Neural progenitor cell (in vitro differentiated cells): ENCODE measurements at regions not wholly inside any gene's neighbourhood (a gene's known extent, or its start where the extent isn't known, plus 50 kb on each side); places are given as distances from the start of the nearest gene placed in this dataset.
A peak's percentile ranks its signal among the peaks of the same experiment; 100 is the strongest.

ENCODE experiments used
- DNase-seq: peaks from one replicate; pipeline ENCODE4 v3.0.0-alpha.2; 2016; ENCODE audit warnings: low spot score
- H2AFZ ChIP-seq: fragments of 200-600 bp; sonication (generic); replicated peaks from 2 replicates; pipeline ENCODE4 v1.6.1; 2016; ENCODE audit warnings: antibody characterized with exemption
- H3F3A ChIP-seq: fragments of 200-600 bp; sonication (generic); 2 replicates; pipeline ENCODE4 v1.6.1; 2016; ENCODE audit warnings: antibody characterized with exemption, low read depth
- H3K27ac ChIP-seq: fragments of 200-600 bp; sonication (generic); 2 replicates; pipeline ENCODE4 v1.5.1; 2016; ENCODE audit warnings: mild to moderate bottlenecking
- H3K27me3 ChIP-seq: fragments of 200-600 bp; sonication (generic); 2 replicates; pipeline ENCODE4 v1.6.1; 2016; ENCODE audit warnings: mild to moderate bottlenecking, moderate library complexity
- H3K36me3 ChIP-seq: fragments of 200-600 bp; sonication (generic); 2 replicates; pipeline ENCODE4 v1.5.1; 2016
- H3K4me1 ChIP-seq: fragments of 200-600 bp; sonication (generic); 2 replicates; pipeline ENCODE4 v1.6.1; 2016; ENCODE audit warnings: mixed run types
- H3K4me2 ChIP-seq: fragments of 200-600 bp; sonication (generic); 2 replicates; pipeline ENCODE4 v1.6.1; 2016
- H3K4me3 ChIP-seq: fragments of 200-600 bp; sonication (generic); 2 replicates; pipeline ENCODE4 v1.5.1; 2016
- H3K79me2 ChIP-seq: fragments of 200-600 bp; sonication (generic); 2 replicates; pipeline ENCODE4 v1.6.1; 2016; ENCODE audit warnings: low read depth
- H3K9ac ChIP-seq: fragments of 200-600 bp; sonication (generic); 2 replicates; pipeline ENCODE4 v1.6.1; 2016
- H3K9me3 ChIP-seq: fragments of 200-600 bp; sonication (generic); 2 replicates; pipeline ENCODE4 v1.5.1; 2016; ENCODE audit warnings: low read depth
- H4K20me1 ChIP-seq: fragments of 200-600 bp; sonication (generic); 2 replicates; pipeline ENCODE4 v1.6.1; 2016; ENCODE audit warnings: low read depth
- H3K27ac Mint-ChIP-seq: 3 replicates; pipeline ENCODE4 v1.8.0; 2021; ENCODE audit warnings: mixed read lengths
- H3K27me3 Mint-ChIP-seq: 2 replicates; pipeline ENCODE4 v1.8.0; 2022; ENCODE audit warnings: low read depth, mild to moderate bottlenecking, inconsistent platforms, moderate library complexity, mixed read lengths; ENCODE audit not compliant: insufficient read depth
- H3K36me3 Mint-ChIP-seq: 3 replicates; pipeline ENCODE4 v1.8.0; 2021; ENCODE audit warnings: mixed read lengths
- H3K4me1 Mint-ChIP-seq: 3 replicates; pipeline ENCODE4 v1.8.0; 2021; ENCODE audit warnings: mixed read lengths
- H3K4me3 Mint-ChIP-seq: 3 replicates; pipeline ENCODE4 v1.8.0; 2021; ENCODE audit warnings: mild to moderate bottlenecking, moderate library complexity, mixed read lengths
- H3K9me3 Mint-ChIP-seq: 3 replicates; pipeline ENCODE4 v1.8.0; 2020; ENCODE audit warnings: mixed read lengths
- EZH2 ChIP-seq: fragments of 200-600 bp; sonication (generic); IDR thresholded peaks from 2 replicates; pipeline ENCODE4 v1.6.1; 2017; ENCODE audit warnings: antibody characterized with exemption, mild to moderate bottlenecking, moderate library complexity
- EZH2phosphoT487 ChIP-seq: fragments of 200-600 bp; sonication (generic); IDR thresholded peaks from 2 replicates; pipeline ENCODE4 v1.6.1; 2017; ENCODE audit warnings: antibody characterized with exemption
- TF ChIP-seq, protein P1 (sequence below): fragments of 200-600 bp; sonication (generic); IDR thresholded peaks from 2 replicates; pipeline ENCODE4 v1.5.1; 2017; ENCODE audit warnings: antibody characterized with exemption, mild to moderate bottlenecking

DNA sequence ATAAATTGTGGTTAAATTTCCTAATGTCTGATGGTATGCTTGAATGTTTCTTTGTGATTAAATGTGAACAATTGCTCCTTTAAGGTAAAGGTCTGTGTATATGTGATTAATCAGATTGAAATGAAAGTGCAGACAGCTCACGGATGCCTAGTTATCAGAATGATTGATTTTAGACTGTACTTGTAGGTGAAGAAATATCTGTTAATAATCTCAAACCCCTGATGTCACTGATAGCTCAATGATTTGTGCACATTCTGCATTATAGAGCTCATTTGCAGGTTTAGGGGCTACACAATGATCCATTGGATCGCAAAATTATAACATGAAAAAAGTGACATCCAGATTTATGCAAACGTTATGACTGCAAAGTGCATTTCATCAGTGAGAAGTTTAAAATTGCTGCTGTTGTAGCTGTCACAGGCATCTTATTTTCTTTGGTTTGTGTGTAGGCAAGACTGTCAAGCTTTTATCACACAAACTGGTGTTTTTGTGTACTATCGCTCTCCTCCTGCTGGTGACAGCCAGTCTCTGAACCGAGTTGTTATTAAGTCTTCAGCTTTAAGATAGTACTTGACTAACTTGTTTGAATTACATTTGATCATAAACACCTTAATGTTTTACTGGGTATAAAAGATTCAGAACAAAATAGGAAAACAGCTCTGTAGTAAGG lies 103.4 kb upstream of the RMST start:
- H3K27ac ChIP-seq = no peak overlapping the region
- TF ChIP-seq EZH2 (no peak), EZH2phosphoT487 (no peak)
- TF ChIP-seq, protein P1, sequence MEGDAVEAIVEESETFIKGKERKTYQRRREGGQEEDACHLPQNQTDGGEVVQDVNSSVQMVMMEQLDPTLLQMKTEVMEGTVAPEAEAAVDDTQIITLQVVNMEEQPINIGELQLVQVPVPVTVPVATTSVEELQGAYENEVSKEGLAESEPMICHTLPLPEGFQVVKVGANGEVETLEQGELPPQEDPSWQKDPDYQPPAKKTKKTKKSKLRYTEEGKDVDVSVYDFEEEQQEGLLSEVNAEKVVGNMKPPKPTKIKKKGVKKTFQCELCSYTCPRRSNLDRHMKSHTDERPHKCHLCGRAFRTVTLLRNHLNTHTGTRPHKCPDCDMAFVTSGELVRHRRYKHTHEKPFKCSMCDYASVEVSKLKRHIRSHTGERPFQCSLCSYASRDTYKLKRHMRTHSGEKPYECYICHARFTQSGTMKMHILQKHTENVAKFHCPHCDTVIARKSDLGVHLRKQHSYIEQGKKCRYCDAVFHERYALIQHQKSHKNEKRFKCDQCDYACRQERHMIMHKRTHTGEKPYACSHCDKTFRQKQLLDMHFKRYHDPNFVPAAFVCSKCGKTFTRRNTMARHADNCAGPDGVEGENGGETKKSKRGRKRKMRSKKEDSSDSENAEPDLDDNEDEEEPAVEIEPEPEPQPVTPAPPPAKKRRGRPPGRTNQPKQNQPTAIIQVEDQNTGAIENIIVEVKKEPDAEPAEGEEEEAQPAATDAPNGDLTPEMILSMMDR = no peak
- H3K36me3 Mint-ChIP-seq = peaks cover 10% of the 10 kb centered on the region

DNA sequence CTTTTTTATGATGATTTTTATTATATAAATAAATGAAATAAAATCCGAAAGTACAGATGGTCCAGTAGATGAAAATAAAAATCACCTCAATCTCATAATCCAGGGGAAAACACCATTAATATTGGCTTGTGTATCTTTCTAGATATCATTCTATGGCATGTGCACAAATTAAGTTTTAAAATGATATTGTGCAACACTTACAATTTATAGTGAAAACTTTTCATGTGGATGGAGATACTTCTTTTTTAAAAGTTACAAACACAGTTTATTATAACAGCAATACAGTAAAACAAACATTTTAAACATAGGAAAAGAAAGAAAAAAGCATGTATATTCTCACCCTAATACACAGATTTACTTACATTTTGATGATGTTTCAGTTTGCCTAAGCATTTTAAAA lies 98.9 kb upstream of the RMST start:
- Mint-ChIP-seq H3K4me1 (peaks cover 31% of the 10 kb centered on the region), H3K9me3 (peaks cover 2% of the 10 kb centered on the region), H3K27me3 (no peaks in the 10 kb centered on the region), H3K27ac (no peak overlapping the region), H3K4me3 (no peak overlapping the region), H3K36me3 (no peaks in the 10 kb centered on the region)
- no peak overlapping the region for H3K27ac ChIP-seq
- peaks cover 8% of the 10 kb centered on the region for H3K4me1 ChIP-seq
- H3K36me3 ChIP-seq = peaks cover 3% of the 10 kb centered on the region
- no peaks in the 10 kb centered on the region for H3K27me3 ChIP-seq
- H3K4me3 ChIP-seq = no peak overlapping the region
- no peak overlapping the region for H3K4me2 ChIP-seq
- H3F3A ChIP-seq = peaks cover 9% of the 10 kb centered on the region
- H3K79me2 ChIP-seq = no peaks in the 10 kb centered on the region
- H3K9ac ChIP-seq = no peak overlapping the region
- H3K9me3 ChIP-seq = no peaks in the 10 kb centered on the region
- no peak overlapping the region for H2AFZ ChIP-seq
- DNase-seq = no peak
- H4K20me1 ChIP-seq = no peaks in the 10 kb centered on the region
- TF ChIP-seq, protein P1 = no peak
- no peak for TF ChIP-seq EZH2phosphoT487
- no peak for TF ChIP-seq EZH2

More for the DNA sequence above, 103.4 kb upstream of the RMST start:
- no peaks in the 10 kb centered on the region for H3K36me3 ChIP-seq
- no peak for DNase-seq
- H3K4me1 Mint-ChIP-seq = peaks cover 40% of the 10 kb centered on the region
- peaks cover 9% of the 10 kb centered on the region for H3F3A ChIP-seq
- H3K4me2 ChIP-seq = no peak overlapping the region
- peaks cover 24% of the 10 kb centered on the region for H3K4me1 ChIP-seq
- H3K27ac Mint-ChIP-seq = peak overlapping the region; percentile 87
- no peaks in the 10 kb centered on the region for H3K9me3 ChIP-seq
- no peak overlapping the region for H3K4me3 ChIP-seq
- no peaks in the 10 kb centered on the region for H3K79me2 ChIP-seq
- no peaks in the 10 kb centered on the region for H3K27me3 ChIP-seq
- peak overlapping the region; percentile 8 for H3K4me3 Mint-ChIP-seq
- H2AFZ ChIP-seq = no peak overlapping the region
- peaks cover 27% of the 10 kb centered on the region for H3K9me3 Mint-ChIP-seq
- no peaks in the 10 kb centered on the region for H4K20me1 ChIP-seq
- peaks cover 4% of the 10 kb centered on the region for H3K27me3 Mint-ChIP-seq
- H3K9ac ChIP-seq = no peak overlapping the region

GRCh38 chr12:97368462-97369163 lies 94.0 kb upstream of the RMST start:
- H3K27ac Mint-ChIP-seq = no peak overlapping the region
- peaks cover 3% of the 10 kb centered on the region for H3K36me3 ChIP-seq
- TF ChIP-seq, protein P1 = no peak
- TF ChIP-seq EZH2 (no peak), EZH2phosphoT487 (no peak)

More at GRCh38 chr12:97368462-97369163, 94.0 kb upstream of the RMST start:
- no peaks in the 10 kb centered on the region for H3K79me2 ChIP-seq
- H3K9ac ChIP-seq = no peak overlapping the region
- H4K20me1 ChIP-seq = no peaks in the 10 kb centered on the region
- H3K4me1 ChIP-seq = no peaks in the 10 kb centered on the region
- peaks cover 15% of the 10 kb centered on the region for H3K4me1 Mint-ChIP-seq
- H3K9me3 Mint-ChIP-seq = peaks cover 14% of the 10 kb centered on the region
- DNase-seq = no peak
- no peaks in the 10 kb centered on the region for H3F3A ChIP-seq
- peak overlapping the region; percentile 60 for H2AFZ ChIP-seq
- peaks cover 5% of the 10 kb centered on the region for H3K36me3 Mint-ChIP-seq
- no peaks in the 10 kb centered on the region for H3K27me3 Mint-ChIP-seq
- no peaks in the 10 kb centered on the region for H3K27me3 ChIP-seq
- no peak overlapping the region for H3K4me3 ChIP-seq
- H3K4me3 Mint-ChIP-seq = no peak overlapping the region
- H3K27ac ChIP-seq = no peak overlapping the region
- no peaks in the 10 kb centered on the region for H3K9me3 ChIP-seq
- H3K4me2 ChIP-seq = no peak overlapping the region
